A673 (cell line): ENCODE measurements at regions not wholly inside any gene's neighbourhood (a gene's known extent, or its start where the extent isn't known, plus 50 kb on each side); places are given as distances from the start of the nearest gene placed in this dataset.
"Not testable (repeated sequence)": the region's sequence is repeated elsewhere in the genome, so short reads cannot be mapped to it uniquely, and the experiment has no call there.

Source experiments
- BruUV-seq: library from RNA; stranded (reverse); fragments of 400-500 nt; replicated peaks from 2 replicates; lab custom pipeline; 2021; lab: Mats Ljungman, UMichigan
- CTCF ChIA-PET: fragments of 300-600 bp; sonication (Branson Sonifier 250); formaldehyde crosslinking; loops from one replicate; lab custom pipeline; 2022; ENCODE audit warnings: antibody characterized with exemption; lab: Charles Lee
- POLR2A ChIA-PET: fragments of 300-600 bp; sonication (Branson Sonifier 250); formaldehyde crosslinking; loops from one replicate; lab custom pipeline; 2022; ENCODE audit warnings: antibody characterized with exemption; ENCODE audit not compliant: low non-redundant PET; lab: Charles Lee
- DNase-seq: peaks from one replicate; pipeline ENCODE4 v3.0.0-alpha.2; 2015; ENCODE audit warnings: low spot score
- H3K27ac ChIP-seq: fragments of 200-600 bp; sonication (generic); 2 replicates; pipeline ENCODE4 v1.5.1; 2016; ENCODE audit warnings: mixed run types, low read depth, mild to moderate bottlenecking, mixed read lengths, antibody characterized with exemption, low read length; ENCODE audit not compliant: poor library complexity, severe bottlenecking
- H3K27me3 ChIP-seq: fragments of 200-600 bp; sonication (generic); replicated peaks from 2 replicates; pipeline ENCODE4 v1.6.1; 2017; ENCODE audit warnings: mixed run types, low read depth, mild to moderate bottlenecking, mixed read lengths, antibody characterized with exemption, low read length; ENCODE audit not compliant: insufficient read depth, poor library complexity
- H3K36me3 ChIP-seq: fragments of 200-600 bp; sonication (generic); 2 replicates; pipeline ENCODE4 v1.6.1; 2016; ENCODE audit warnings: mixed run types, mild to moderate bottlenecking, mixed read lengths, antibody characterized with exemption, low read length; ENCODE audit not compliant: insufficient read depth, poor library complexity, severe bottlenecking
- H3K4me1 ChIP-seq: fragments of 200-600 bp; sonication (generic); 2 replicates; pipeline ENCODE4 v1.6.1; 2017; ENCODE audit warnings: mixed run types, mild to moderate bottlenecking, mixed read lengths, antibody characterized with exemption, low read length; ENCODE audit not compliant: insufficient read depth, poor library complexity, severe bottlenecking
- H3K4me3 ChIP-seq: fragments of 200-600 bp; sonication (generic); 2 replicates; pipeline ENCODE4 v1.5.1; 2016; ENCODE audit warnings: low read depth, mixed run types, mild to moderate bottlenecking, mixed read lengths, low read length; ENCODE audit not compliant: poor library complexity, severe bottlenecking
- H3K9me3 ChIP-seq: fragments of 200-600 bp; sonication (generic); 2 replicates; pipeline ENCODE4 v1.6.1; 2016; ENCODE audit warnings: mixed run types, low read depth, mild to moderate bottlenecking, mixed read lengths, antibody characterized with exemption, low read length; ENCODE audit not compliant: poor library complexity, severe bottlenecking
- CTCF ChIP-seq: fragments of 300-800, 200-600 bp; sonication (generic); conservative IDR thresholded peaks from 2 replicates; pipeline ENCODE4 v1.5.1; 2017; ENCODE audit warnings: low read depth, mild to moderate bottlenecking, antibody characterized with exemption, low read length, moderate library complexity, mixed read lengths
- EZH2 ChIP-seq: fragments of 200-600 bp; sonication (generic); IDR thresholded peaks from 2 replicates; pipeline ENCODE4 v1.6.1; 2017; ENCODE audit warnings: borderline replicate concordance, low read depth, mild to moderate bottlenecking, mixed read lengths, antibody characterized with exemption, low read length; ENCODE audit not compliant: poor library complexity, severe bottlenecking
- intact Hi-C: fragments of 100-400 bp; cut with micrococcal nuclease; formaldehyde crosslinking; loops from one replicate; pipeline ENCODE4 v1.10.0; 2022; ENCODE audit not compliant: unreplicated experiment

GRCh38 chr11:71155846-71156245, 96.5 kb downstream of the SHANK2 start:
- no peaks in the 10 kb centered on the region for H3K4me1 ChIP-seq
- DNase-seq = no peak
- POLR2A ChIA-PET = no interaction called here
- CTCF ChIA-PET = no interaction called here
- H3K27me3 ChIP-seq = peaks cover 4% of the 10 kb centered on the region
- no peak for TF ChIP-seq EZH2
- no peak for TF ChIP-seq CTCF
- H3K36me3 ChIP-seq = no peaks in the 10 kb centered on the region
- no TSS peak for BruUV-seq
- no peak overlapping the region for H3K27ac ChIP-seq
- H3K9me3 ChIP-seq = no peaks in the 10 kb centered on the region
- intact Hi-C loops = no loop called here
- no peak overlapping the region for H3K4me3 ChIP-seq

- POLR2A ChIA-PET = no interaction called here
These were observed 98.0 kb downstream of the SHANK2 start for GRCh38 chr11:71154261-71154805.

GRCh38 chr11:71153005-71153390, 99.4 kb downstream of the SHANK2 start:
- DNase-seq = no peak
- Histone ChIP-seq H3K36me3 (no peaks in the 10 kb centered on the region), H3K9me3 (no peaks in the 10 kb centered on the region), H3K27ac (no peak overlapping the region), H3K4me1 (no peaks in the 10 kb centered on the region), H3K4me3 (no peak overlapping the region), H3K27me3 (peaks cover 4% of the 10 kb centered on the region)
- no peak for TF ChIP-seq CTCF
- no peak for TF ChIP-seq EZH2
- no TSS peak for BruUV-seq
- CTCF ChIA-PET = no interaction called here
- intact Hi-C loops = no loop called here
- POLR2A ChIA-PET = no interaction called here

More at GRCh38 chr11:71154261-71154805, 98.0 kb downstream of the SHANK2 start:
- no peak overlapping the region for H3K27ac ChIP-seq
- no peak for TF ChIP-seq EZH2
- TF ChIP-seq CTCF = no peak
- intact Hi-C loops = no loop called here
- CTCF ChIA-PET = no interaction called here
- H3K4me1 ChIP-seq = no peaks in the 10 kb centered on the region
- H3K9me3 ChIP-seq = no peaks in the 10 kb centered on the region
- H3K4me3 ChIP-seq = no peak overlapping the region
- no TSS peak for BruUV-seq
- H3K36me3 ChIP-seq = no peaks in the 10 kb centered on the region
- no peak for DNase-seq
- peaks cover 4% of the 10 kb centered on the region for H3K27me3 ChIP-seq

- H3K9me3 ChIP-seq, DNase-seq, H3K27ac ChIP-seq, H3K36me3 ChIP-seq, intact Hi-C loops, POLR2A ChIA-PET, H3K4me1 ChIP-seq, BruUV-seq, H3K4me3 ChIP-seq, H3K27me3 ChIP-seq, CTCF ChIA-PET: not testable (repeated sequence)
These were observed 99.9 kb downstream of the SHANK2 start for GRCh38 chr11:71152312-71153004.
